GM18498 (cell line): ENCODE measurements at regions not wholly inside any gene's neighbourhood (a gene's known extent, or its start where the extent isn't known, plus 50 kb on each side); places are given as distances from the start of the nearest gene placed in this dataset.

ENCODE experiments used
- ATAC-seq: cut with Tn5 transposase; IDR thresholded peaks from one replicate; pipeline ENCODE4 v1.9.1; 2021; ENCODE audit warnings: mild to moderate bottlenecking, moderate library complexity; ENCODE audit not compliant: unreplicated experiment

DNA sequence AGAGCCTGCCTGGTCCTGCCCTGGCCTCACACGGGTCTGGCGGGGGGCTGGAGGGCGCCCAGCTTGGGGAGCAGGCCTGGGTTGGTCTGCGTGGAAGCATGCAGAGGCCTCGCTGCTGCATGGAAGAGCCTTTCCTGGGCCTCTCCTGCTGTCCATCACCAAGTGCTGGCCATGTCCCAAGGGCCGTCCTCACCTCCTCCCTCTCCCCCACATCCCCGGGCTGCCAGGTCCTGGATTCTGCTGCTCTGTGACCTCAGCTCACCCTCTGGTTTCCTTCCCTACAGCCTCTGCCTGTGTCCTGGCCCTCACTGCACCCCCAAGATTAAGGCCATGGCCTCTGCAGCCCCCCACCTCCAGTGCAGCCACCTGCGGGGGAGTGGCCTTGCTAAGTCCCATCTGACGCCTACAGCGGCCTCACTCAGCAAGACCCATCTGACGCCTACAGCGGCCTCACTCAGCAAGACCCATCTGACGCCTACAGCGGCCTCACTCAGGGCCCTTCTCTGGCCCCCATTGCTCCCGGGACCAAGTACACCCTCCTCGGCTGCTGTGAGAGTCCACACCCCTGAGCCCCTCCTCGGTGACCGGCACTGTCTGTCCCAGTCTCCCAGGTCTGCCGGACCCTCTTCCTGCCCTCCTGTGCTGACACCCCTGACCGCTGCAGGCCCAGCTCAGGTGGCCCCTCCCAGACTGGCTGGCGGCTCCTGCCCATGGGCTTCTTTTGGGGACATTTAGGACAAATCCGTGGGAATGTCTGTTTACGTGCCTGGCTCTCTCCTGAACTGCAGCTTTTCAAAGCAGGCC, 119.5 kb upstream of the B3GAT1 start:
- no peak for ATAC-seq

DNA sequence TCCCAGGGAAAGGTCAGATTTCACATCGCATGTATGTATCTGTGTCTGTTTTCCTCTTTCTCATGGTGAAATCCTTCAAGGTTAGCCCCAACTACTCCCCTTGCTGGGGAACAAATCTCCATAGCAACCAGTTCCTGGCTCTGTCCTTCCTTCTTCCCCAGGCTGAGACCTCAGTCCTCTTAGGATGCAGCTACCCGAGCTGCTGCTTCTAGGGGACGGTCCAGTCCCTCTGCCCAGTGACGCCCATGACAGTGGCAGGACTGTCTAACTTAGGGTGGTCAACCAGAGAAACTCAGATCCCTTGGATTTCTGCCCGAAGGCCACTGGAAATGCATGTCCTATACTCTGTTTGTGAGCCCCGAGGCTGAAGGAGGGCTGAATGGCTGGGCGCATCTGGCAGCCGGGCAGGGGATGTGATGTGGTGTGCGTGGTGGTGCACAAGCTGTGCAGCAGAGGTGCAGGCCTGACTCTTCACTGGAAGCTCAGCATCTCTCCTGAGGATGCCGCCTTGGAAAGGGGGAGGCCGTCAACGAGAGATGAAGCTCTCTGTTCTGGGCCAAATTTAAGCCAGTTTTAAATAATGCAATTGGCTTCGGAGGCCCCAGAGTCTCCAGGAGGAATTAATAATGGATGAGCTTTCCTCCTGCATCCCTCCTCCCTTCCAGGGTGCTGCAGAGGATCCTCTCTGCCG, 118.7 kb upstream of the B3GAT1 start:
- no peak for ATAC-seq

DNA sequence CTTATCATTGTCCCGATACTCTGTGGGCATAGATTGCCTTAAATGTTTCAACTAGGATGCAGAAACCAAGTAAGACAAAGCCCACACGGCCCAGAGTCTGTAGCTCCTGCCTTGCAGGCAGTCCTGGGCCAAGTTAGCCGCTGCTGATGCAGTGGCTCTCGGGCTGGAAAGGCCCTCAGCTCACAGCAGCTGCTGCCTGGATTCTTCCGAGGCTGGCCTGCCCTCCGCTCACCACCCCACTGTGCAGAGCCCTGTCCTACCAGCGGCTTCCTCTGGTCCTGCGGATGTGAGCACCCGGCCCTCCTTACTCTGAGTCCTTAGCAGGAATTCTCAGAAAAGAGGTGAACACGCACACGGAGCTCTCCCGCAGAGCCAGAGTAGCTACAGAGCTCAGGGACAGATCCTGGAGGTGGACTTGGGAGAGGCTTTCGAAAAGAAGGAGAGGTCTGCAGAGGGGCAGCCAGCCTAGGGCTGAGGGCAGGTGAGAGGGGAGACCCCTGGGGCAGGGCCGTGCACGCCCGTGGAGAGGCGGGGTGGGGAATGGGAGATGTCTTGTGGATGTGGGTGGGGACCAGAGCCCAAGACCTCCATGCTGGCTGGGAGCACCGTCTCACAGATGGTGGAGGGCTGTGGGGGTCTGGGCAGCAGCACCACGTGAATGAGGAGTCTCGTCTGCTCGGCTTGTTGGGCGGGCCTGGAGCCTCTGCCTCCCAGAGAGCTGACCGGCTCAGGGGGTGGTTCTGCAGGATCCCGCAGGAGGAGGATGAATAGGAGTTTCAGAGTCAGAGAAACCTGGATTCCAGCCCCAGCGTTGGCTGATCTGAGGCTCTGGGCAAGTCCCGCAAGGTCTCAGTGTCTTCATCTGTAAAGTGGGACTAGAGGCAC, 117.4 kb upstream of the B3GAT1 start:
- ATAC-seq: no peak

DNA sequence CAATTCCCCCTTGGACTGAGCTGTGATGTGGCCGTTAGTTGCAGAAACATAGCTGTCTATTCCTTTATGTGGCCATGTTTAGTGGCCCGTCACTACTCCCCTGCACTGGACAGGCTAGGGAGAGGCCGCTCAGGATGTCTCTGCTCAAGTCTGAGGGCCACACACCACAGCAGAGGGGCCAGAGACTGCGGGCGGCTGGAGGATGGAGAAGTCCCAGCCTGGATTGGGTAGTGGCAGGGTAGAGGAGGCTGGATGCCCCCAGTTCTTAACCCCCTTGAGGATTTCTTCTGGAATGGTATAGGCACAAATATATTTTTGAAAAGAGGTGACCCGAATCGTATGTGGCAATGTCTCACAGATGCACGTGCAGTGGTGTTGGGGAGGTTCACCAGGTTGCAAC, 116.4 kb upstream of the B3GAT1 start:
- ATAC-seq: no peak

DNA sequence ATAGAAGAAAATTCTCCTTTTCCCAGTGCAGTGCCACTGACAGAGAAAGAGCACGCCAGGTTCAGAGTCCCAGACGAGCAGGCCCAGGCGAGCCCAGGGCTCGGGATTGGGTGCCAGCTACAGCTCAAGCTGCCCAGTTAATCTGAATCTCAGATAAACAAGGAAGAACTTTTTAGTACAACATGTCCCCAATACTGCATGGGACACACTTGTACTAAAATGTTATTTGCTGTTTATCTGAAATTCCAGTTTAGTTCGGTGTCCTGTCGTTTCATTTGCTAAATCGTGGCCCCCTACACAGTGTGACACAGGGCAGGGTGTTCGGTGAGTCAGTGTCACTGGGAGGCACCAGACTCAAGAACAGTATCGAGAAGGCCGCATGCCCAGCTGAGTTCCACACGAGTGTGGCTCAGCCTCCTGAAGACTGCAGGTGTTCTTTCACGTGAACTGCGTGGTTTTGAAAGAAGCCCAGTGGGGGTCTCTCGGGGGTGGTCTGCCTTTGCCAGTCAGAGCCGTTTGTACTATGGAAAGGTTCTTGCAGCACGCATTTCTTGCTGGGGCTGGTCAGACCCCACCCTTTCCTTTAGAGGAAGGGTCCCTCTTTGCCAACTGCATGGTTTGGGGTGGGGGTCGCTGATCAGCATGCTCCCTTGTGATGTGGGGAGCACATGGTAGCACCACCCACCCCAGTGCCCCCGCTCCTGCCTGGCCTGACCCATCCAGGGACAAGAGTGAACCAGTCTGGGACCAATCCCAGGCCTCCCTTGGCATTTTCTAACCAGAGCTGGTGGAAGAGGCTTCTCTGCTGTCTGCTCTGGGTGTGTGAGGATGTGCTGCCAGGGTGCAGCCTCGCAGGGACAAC, 115.6 kb upstream of the B3GAT1 start:
- no peak for ATAC-seq

DNA sequence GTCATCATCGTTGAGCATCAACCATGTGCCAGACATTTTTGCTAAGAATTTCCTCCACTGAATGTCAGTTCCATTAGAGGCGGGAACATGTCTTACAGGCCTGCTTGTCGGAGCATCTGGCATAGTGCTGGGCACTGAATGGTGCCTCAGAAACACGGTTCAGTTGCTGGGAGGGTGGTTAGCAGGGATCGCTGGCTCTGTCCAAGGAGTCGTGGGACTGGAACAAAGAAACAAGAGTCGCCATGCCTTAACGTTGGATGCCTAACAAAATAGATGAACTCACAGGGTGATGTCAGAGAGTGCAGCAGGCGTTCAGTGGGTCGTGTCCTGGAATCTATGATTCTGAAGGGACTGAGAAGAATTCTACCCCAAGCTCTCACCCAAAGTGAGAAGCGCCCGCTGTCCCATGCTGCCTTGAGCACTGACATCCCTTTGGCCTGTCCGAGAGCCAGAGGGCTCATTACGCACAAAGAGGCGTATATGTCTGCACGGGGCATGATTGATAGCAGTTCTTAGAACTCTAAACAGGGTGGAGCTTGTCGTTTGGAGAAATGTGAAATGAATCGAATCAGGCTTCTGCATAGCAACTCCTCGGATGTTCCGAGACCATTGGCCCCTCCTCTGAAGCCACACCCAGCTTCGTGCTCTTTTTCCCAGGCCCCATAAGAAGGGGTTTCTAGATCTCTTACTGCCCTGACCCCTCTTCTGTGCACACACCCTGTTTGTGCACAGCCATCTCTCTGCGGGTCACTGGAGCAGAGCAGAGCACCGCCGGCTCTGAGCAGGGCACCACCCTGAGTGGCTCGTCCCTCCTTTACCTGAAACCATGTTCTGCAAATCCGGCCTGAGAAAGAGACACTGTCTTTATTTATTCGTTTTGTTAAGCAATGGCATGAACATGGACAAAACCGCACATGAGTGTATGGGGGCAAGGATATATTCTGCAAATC, 113.1 kb upstream of the B3GAT1 start:
- no peak for ATAC-seq

DNA sequence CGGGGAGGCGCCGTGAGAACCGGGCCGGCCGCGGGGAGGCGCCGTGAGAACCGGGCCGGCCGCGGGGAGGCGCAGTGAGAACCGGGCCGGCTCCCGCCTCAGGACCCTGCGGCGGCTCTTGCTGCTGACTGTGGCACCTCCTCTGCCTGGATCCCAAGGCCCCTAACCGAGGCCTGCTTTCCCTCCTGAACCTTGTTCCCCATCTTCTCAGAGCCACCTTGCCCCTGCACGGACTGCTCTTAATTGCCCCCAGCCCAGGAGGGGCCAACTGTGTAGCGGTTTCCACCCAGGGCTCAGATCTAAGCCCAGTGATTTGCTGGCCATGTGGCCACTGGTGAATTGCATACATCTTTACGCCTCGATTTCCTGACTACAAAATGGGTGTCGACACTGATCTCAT, 112.2 kb upstream of the B3GAT1 start:
- ATAC-seq: no peak

DNA sequence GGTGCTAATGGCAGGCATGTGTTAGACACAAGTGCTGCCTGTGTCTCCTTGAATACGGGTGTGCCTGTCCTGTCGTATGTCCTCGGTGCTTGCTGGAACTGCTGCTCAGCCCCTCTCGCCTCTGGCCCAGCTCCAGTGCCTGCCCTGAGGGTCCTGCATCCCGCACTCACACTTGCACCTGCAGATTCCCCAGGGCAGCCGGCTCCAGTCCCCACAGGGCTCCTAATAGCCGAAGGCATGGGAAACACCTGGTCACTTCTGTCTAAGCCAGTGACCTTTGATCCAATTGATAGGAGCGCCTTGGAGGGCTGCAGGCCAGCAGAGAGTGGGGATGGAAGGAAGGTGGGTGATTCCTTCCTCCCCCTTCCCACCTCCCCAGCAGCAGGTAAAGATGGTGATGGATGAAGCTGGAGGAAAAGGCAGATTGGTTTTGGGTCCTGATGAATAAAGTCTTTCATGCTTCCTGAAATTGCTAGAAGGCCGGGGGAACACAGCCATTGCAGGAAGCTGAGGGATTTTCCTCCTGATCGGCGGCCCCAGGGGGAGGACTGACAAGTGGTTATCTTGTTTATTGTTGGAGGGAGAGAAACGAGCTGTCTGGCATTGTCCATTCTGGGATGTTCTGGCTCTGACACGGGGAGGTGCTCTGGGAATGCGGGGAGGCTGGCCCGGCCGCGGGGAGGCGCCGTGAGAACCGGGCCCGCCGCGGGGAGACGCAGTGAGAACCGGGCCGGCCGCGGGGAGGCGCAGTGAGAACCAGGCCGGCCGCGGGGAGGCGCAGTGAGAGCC, 110.9 kb upstream of the B3GAT1 start:
- no peak for ATAC-seq

DNA sequence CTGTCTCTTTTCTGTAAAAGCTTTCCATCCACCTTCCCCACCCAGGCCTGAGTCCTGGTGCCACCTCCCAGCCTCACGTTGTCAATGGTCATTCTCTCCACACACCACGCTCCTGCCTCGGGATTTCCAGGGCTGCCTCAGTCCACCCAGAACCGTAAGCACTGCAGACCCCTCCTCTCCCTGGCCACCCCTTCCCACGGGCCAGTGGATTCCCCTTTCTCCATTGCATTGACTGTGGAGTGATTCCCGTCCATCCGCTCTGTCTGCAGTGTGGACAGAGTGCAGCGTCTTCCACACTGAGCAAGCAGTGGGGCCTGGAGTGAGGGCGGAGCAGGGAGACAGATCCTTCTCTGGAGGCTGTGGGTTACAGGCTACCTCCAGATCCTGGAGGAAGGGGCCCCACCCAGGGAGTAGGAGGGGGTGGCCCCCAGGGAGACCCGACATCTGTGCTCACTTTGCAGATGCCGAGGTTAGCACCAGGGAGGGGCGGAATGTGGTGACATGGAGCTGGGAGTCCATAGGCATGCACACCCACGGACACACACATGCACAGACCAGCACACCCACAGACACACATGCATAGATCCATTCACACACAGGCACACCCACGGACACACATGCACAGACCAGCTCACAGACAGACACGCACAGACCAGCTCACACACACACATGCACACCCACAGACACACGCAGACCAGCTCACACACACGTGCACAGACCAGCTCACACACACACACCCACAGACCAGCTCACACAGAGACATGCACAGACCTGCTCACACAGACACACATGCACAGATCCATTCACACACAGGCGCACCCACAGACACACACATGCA, 109.6 kb upstream of the B3GAT1 start:
- no peak for ATAC-seq

DNA sequence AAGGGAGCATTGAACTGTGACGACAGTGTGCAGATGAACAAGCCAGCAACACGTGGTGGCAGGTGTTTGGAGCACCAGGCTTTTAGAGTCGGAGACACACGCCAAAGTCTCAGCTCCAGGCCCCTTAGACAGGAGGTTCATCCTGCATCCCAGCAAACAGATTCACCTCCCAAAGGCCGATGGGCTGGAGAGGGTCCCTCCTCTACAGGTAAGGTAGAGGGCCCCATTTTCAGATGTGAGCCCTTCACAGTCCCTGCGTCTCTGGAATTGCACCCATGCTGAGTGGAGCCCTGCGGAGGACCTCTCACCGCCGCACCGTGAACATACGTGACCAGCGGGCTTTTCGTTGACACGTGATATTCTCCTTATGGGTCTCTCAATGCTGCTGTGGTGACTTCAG, 109.0 kb upstream of the B3GAT1 start:
- no peak for ATAC-seq

DNA sequence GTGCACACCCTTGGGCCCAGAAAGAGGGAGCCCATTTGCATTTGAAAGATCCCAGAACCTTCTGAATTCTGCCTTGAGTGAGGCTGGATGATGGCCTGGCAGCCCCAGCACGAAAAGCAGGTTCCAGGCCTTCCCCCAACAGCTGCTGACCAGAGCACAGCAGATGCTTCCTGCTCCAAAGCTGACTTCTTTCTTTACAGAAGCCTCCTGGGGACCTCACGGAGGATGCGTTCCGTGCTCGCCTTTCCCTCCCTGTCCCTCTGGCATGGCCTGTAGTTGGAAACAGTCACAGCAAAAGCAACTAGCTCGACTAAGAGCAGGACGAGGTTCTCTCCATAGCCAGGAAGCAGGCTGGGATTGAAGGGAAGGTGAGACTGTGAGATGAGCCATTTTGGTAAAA, 107.7 kb upstream of the B3GAT1 start:
- no peak for ATAC-seq

DNA sequence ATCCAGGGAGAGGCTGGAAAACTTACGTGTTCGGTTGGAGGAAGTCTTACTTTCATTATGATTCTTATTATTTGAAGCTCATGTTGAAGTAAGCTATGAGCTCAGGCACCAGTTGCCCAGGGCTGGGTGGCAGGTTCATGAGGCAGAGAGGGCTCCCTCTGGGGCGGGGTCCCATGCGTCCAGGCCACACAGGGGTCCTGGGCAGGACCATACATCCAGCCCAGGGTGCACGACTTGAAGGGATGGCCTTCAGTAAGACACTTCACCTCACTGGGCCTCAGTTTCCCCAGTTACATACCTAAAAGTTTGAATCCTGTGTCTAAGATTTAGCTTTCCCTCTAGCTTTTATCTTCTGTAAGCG, 107.3 kb upstream of the B3GAT1 start:
- no peak for ATAC-seq

DNA sequence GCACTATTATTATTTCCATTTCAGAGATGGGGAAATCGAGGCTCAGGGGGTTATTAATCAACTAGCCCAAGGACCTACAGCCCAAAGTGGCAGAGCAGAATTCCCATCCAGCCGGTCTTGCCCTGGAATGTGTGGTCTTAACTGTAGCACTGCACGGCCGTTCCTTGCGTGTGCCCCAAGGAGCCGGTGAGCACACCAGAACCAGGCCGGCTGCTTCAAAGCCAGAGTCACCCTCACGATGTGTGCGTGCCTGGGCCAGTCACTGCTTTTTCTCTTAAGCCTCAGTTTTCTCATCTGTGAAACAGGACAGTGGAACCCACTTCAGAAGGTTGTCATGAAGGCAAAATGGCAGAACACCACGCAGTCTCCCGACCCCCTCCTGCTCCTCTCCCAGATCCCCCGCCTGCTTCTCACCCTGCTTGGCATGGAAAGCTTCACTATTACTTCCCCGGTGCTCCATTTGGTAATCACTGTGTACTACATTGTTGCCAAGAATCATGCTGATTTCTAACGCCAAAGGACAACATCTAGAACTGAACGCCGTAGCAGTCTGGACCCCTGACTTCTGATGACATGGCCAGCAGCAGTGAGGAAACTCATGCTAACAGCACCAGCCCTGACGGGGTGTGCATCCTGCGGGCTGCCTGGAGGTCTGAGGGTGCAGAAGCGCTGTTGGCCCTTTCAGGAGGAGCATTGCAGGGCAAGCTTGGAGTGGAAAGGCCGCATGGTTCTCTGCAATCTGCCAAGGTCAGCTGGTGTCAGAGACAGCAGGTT, 106.8 kb upstream of the B3GAT1 start:
- no peak for ATAC-seq

DNA sequence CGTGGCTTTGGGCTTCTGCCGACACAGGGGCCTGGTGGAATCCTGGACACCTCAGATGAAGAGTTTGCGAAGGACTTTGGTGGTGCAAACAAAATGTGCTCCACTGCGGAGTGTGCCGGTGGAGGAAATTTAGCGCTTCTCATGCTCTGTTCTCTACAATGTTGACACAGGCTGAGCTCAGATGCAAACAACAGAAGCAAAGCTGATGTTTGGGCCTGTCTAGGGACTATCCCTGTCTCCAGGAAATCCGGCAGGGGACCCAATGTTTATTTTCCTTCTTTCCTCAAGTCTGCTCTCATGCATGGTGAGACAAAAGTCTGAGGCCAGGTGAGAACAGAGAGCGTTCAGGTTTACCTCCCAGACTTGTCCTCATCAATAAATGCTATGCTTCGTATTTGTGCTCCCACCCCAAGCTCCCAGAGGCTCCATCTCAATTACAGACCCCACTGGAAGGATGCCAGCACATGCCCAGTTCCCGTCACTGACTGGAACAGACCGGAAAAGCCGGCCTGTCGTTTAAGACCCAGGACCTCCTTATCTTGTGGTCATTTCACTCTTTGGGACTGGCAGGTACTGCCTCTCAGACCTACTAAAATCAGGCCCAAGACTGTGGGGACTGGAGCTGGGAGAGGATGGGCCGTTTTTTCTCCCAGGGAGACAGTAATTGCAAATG, 105.7 kb upstream of the B3GAT1 start:
- no peak for ATAC-seq

DNA sequence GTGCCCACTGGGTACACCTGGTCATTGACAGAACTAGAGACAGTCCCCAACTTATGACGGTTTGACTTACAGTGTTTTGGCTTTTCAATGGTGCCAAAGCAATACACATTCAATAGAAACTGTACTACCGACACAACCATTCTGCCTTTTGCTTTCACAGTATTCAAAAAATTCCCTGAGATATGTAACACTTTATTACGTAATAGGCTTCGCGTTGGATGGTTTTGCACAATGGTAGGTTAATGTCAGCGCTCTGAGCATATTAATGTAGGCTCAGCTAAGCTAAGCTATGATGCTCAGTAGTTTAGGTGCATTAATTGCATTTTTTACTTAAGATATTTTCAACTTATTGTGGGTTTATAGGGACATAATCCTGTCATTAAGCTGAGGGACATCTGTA, 105.1 kb upstream of the B3GAT1 start:
- no peak for ATAC-seq

DNA sequence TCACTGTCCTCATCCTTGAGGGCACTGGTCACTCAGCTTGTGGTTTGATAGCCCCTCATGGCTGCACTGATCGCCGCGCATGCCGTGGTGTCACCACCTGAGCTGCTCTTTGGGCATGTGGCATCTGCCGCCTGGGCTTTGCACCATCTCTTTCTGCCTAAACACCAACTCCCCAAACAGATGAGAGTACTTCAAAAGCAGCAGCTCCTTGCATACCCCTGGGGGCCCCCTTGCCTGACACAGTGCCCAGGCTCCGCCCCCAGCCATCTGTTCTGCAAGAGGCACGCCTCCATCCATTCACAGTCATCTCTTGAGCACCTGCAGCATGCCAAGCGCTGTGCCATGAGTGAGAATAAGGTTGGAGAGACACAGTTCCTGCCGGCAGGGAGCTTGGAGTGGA, 104.5 kb upstream of the B3GAT1 start:
- no peak for ATAC-seq
